ENCODE measurements at regions not wholly inside any gene's neighbourhood (a gene's known extent, or its start where the extent isn't known, plus 50 kb on each side); places are given as distances from the start of the nearest gene placed in this dataset.

GRCh38 chr22:49721211-49721763 lies 106.4 kb downstream of the BRD1 start:
- H3K27ac ChIP-seq: no peak overlapping the region
- no peaks in the 10 kb centered on the region for H3K27me3 ChIP-seq
- TF ChIP-seq CTCF (IDR thresholded peaks at IDR 0.05): no peak
- peak; percentile 44 for DNase-seq (ENCODE audit: low spot score)
- H3K36me3 ChIP-seq: no peaks in the 10 kb centered on the region
- H3K4me3 ChIP-seq: no peak overlapping the region
- peaks cover 0 to 12% of the 10 kb centered on the region in 2 donors for H3K4me1 ChIP-seq
- no peaks in the 10 kb centered on the region for H3K9me3 ChIP-seq

GRCh38 chr22:49720279-49720959 lies 107.3 kb downstream of the BRD1 start:
- peaks cover 0 to 12% of the 10 kb centered on the region in 2 donors for H3K4me1 ChIP-seq
- H3K27me3 ChIP-seq: no peaks in the 10 kb centered on the region
- TF ChIP-seq CTCF (IDR thresholded peaks at IDR 0.05): no peak
- H3K27ac ChIP-seq: no peak overlapping the region
- H3K36me3 ChIP-seq: no peaks in the 10 kb centered on the region
- H3K4me3 ChIP-seq: no peak overlapping the region
- H3K9me3 ChIP-seq: no peaks in the 10 kb centered on the region
- peak; percentile 47 for DNase-seq (ENCODE audit: low spot score)

- Histone ChIP-seq H3K27ac (no peak overlapping the region), H3K4me3 (no peak overlapping the region), H3K4me1 (no peaks in the 10 kb centered on the region), H3K27me3 (no peaks in the 10 kb centered on the region), H3K9me3 (no peaks in the 10 kb centered on the region), H3K36me3 (no peaks in the 10 kb centered on the region)
- TF ChIP-seq CTCF (IDR thresholded peaks at IDR 0.05): no peak
- DNase-seq (ENCODE audit: low spot score): no peak
These were observed 108.6 kb downstream of the BRD1 start for GRCh38 chr22:49719046-49719445.

GRCh38 chr22:49718396-49718795 lies 109.3 kb downstream of the BRD1 start:
- Histone ChIP-seq H3K9me3 (no peaks in the 10 kb centered on the region), H3K4me1 (no peaks in the 10 kb centered on the region), H3K4me3 (no peak overlapping the region), H3K36me3 (no peaks in the 10 kb centered on the region), H3K27ac (no peak overlapping the region), H3K27me3 (no peaks in the 10 kb centered on the region)
- no peak for TF ChIP-seq CTCF (IDR thresholded peaks at IDR 0.05)
- no peak for DNase-seq (ENCODE audit: low spot score)

GRCh38 chr22:49717322-49717919 lies 110.3 kb downstream of the BRD1 start:
- no peaks in the 10 kb centered on the region for H3K9me3 ChIP-seq
- no peak overlapping the region for H3K27ac ChIP-seq
- no peaks in the 10 kb centered on the region for H3K27me3 ChIP-seq
- H3K4me1 ChIP-seq: no peaks in the 10 kb centered on the region
- no peak overlapping the region for H3K4me3 ChIP-seq
- no peaks in the 10 kb centered on the region for H3K36me3 ChIP-seq
- no peak for DNase-seq (ENCODE audit: low spot score)
- TF ChIP-seq CTCF (IDR thresholded peaks at IDR 0.05): no peak

All from right atrium auricular region (tissue), 2 donors.